AG09309 (cell line): ENCODE measurements at regions not wholly inside any gene's neighbourhood (a gene's known extent, or its start where the extent isn't known, plus 50 kb on each side); places are given as distances from the start of the nearest gene placed in this dataset.

Experiments
- DNase-seq: peaks from one replicate; pipeline ENCODE4 v3.0.0-alpha.2; 2010; ENCODE audit warnings: low read depth
- H3K4me3 ChIP-seq: 2 replicates; pipeline ENCODE4 v1.5.1; 2011; ENCODE audit warnings: mild to moderate bottlenecking, low read depth, low read length, moderate library complexity; ENCODE audit not compliant: control insufficient read depth
- TF ChIP-seq, protein P1 (sequence below): IDR thresholded peaks from 2 replicates; pipeline ENCODE4 v1.5.1; 2011; ENCODE audit warnings: mild to moderate bottlenecking, low read depth, low read length, inconsistent platforms; ENCODE audit not compliant: insufficient read depth, control insufficient read depth; ENCODE audit errors: missing control alignments

DNA sequence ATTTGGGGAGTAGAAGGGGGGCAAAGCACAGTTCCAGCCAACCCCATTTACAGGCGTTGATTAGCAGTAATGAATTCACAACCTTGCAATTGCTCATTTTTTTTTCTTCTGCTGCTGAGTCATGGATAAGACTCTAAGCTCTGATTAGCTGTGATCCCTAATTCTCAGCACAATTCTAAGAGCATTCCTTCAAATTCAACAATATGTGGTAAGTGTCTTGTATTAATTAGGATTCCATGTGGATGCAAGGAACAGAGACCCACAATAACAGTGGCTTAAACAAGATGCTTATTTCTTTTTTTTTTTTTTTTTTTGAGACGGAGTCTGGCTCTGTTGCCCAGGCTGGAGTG lies 133.4 kb downstream of the PALM2AKAP2 start:
- TF ChIP-seq, protein P1, sequence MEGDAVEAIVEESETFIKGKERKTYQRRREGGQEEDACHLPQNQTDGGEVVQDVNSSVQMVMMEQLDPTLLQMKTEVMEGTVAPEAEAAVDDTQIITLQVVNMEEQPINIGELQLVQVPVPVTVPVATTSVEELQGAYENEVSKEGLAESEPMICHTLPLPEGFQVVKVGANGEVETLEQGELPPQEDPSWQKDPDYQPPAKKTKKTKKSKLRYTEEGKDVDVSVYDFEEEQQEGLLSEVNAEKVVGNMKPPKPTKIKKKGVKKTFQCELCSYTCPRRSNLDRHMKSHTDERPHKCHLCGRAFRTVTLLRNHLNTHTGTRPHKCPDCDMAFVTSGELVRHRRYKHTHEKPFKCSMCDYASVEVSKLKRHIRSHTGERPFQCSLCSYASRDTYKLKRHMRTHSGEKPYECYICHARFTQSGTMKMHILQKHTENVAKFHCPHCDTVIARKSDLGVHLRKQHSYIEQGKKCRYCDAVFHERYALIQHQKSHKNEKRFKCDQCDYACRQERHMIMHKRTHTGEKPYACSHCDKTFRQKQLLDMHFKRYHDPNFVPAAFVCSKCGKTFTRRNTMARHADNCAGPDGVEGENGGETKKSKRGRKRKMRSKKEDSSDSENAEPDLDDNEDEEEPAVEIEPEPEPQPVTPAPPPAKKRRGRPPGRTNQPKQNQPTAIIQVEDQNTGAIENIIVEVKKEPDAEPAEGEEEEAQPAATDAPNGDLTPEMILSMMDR = no peak
- H3K4me3 ChIP-seq = no peak overlapping the region
- DNase-seq = no peak

DNA sequence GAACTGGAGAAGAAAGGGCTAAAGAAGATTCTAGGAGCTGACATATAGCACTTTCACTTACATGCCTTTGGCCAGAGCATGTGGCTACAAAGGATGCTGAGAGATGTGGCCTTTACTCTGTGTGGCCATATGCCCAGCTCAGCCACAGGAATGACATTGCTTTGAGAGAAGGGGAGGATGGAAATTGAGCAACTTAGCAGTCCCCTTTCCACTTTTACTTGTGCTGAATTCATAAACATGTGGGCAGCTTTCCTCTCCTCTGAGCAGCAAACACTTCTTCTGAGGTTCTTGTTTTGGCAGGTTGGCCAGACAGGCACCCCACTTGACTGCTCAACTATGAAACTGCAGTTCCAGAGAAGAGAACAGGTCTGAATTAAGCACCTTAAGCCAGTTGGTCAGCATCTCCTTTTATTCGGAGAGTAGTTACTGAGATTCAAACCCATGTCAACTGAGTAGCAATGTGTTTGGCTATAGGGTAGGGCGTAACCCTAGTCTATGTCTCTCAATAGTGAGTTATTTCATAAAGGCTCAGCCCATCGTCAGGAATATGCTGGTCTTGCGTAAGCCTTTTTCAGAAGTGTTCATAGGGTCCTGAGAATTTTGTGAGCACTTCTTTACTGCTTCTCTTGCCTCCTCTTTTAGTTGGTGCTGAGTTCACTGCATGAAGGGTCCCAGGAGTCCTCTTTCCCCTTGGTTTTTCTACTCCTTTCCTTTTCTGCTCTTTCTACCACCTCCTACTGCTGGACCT lies 134.5 kb downstream of the PALM2AKAP2 start:
- peak; percentile 87 for DNase-seq
- TF ChIP-seq, protein P1 = no peak
- H3K4me3 ChIP-seq = no peak overlapping the region

DNA sequence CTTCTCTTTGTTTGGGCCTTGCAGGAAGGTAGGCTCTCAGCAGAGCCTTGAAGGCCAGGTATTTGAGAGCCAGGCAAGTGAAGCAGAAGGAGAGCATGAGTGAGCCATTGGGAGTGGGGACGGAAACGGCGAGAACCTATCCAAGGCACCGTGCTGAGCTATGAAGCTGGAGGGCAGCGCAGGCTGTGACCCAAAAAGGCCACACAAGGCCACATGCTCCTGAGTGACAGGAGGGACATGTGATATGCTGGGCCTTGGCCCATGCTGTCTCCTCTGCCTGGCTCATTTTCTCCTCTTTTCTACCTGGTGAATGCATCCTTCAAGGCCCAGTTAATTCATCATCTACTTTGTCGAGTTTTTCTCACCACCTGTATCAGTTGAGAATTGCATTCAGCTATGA lies 136.3 kb downstream of the PALM2AKAP2 start:
- TF ChIP-seq, protein P1 = no peak
- H3K4me3 ChIP-seq = no peak overlapping the region
- no peak for DNase-seq

GRCh38 chr9:109918339-109919163 lies 138.6 kb downstream of the PALM2AKAP2 start:
- no peak for DNase-seq
- TF ChIP-seq, protein P1 = no peak
- no peak overlapping the region for H3K4me3 ChIP-seq

DNA sequence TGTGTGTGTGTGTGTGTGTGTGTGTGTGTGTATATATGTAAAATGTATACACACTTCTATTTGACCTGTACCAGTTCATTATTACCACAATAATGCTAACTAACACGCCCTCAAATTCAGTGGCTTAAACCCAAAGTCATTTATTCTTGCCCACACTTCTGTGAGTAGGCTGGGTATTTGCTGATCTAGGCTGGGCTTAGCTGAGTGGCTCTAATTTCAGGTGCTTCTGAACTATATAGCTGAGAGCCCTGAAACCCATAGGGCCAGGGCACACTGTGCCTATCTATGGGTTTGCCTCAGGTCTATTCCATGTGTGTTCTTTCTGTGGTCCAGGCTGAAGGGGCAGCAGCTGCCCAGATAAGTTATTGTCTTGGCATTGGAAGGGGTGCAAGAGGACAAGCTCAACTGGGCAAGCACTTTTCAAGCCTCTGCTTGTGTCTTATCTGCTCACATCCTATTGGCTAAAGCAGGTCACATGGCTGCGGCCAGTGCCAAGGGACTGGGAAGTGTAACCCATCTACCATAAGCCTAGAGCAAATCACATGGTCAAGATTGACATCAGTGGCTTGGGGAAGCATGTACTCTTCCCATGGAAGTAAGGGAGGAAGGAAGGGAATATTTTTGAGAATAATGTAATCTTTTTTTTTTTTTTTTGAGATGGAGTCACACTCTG lies 139.9 kb downstream of the PALM2AKAP2 start:
- H3K4me3 ChIP-seq = no peak overlapping the region
- no peak for DNase-seq
- TF ChIP-seq, protein P1 = no peak

- H3K4me3 ChIP-seq = no peak overlapping the region
- DNase-seq = no peak
- TF ChIP-seq, protein P1 = no peak
Measured at GRCh38 chr9:109922617-109923470, 142.8 kb downstream of the PALM2AKAP2 start.
